ENCODE measurements at regions not wholly inside any gene's neighbourhood (a gene's known extent, or its start where the extent isn't known, plus 50 kb on each side); places are given as distances from the start of the nearest gene placed in this dataset.

- Histone ChIP-seq H3K4me3 (ENCODE audit: low read depth in 1 of 2, low read length in 2 of 2) (no peak overlapping the region), H3K27me3 (ENCODE audit: low read depth, low read length) (no peaks in the 10 kb centered on the region), H3K4me1 (ENCODE audit: control insufficient read depth in 1 of 2, insufficient read depth in 2 of 2, low read length in 2 of 2) (no peaks in the 10 kb centered on the region), H3K9me3 (ENCODE audit: control insufficient read depth in 1 of 2, low read length in 2 of 2) (no peaks in the 10 kb centered on the region), H3K36me3 (ENCODE audit: control insufficient read depth in 1 of 2, insufficient read depth in 2 of 2, low read length in 2 of 2) (no peaks in the 10 kb centered on the region), H3K27ac (ENCODE audit: low read length) (no peak overlapping the region)
These were observed 83.5 kb downstream of the HRH4 start for GRCh38 chr18:24543795-24544498.

- H3K36me3 ChIP-seq (ENCODE audit: control insufficient read depth in 1 of 2, insufficient read depth in 2 of 2, low read length in 2 of 2), result no peaks in the 10 kb centered on the region
These were observed 84.5 kb downstream of the HRH4 start for GRCh38 chr18:24544949-24545348.

DNA sequence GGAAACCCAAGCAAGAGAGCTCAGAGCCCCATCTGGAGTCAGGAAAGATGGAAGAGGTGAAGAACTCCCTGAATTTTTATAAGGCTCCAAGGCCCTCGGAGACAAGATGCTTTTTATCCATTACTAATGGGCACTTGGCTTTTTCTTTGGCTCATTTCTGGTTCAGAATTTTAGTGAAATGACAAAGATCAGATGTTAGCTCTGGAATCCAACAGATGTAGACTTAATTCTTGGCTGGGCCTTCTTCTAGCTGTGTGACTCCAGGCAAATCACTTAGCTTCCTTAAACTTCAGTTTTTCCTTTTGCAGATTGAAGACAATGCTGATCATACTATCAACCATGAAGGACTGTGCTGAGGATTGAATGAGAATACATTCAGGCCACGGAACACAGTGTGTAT, 85.2 kb downstream of the HRH4 start:
- Histone ChIP-seq H3K27ac (ENCODE audit: low read length) (no peak overlapping the region), H3K36me3 (ENCODE audit: control insufficient read depth in 1 of 2, insufficient read depth in 2 of 2, low read length in 2 of 2) (no peaks in the 10 kb centered on the region), H3K4me1 (ENCODE audit: control insufficient read depth in 1 of 2, insufficient read depth in 2 of 2, low read length in 2 of 2) (no peaks in the 10 kb centered on the region), H3K27me3 (ENCODE audit: low read depth, low read length) (no peaks in the 10 kb centered on the region), H3K4me3 (ENCODE audit: low read depth in 1 of 2, low read length in 2 of 2) (no peak overlapping the region), H3K9me3 (ENCODE audit: control insufficient read depth in 1 of 2, low read length in 2 of 2) (no peaks in the 10 kb centered on the region)

More at GRCh38 chr18:24544949-24545348, 84.5 kb downstream of the HRH4 start:
- Histone ChIP-seq H3K4me3 (ENCODE audit: low read depth in 1 of 2, low read length in 2 of 2) (no peak overlapping the region), H3K9me3 (ENCODE audit: control insufficient read depth in 1 of 2, low read length in 2 of 2) (no peaks in the 10 kb centered on the region), H3K4me1 (ENCODE audit: control insufficient read depth in 1 of 2, insufficient read depth in 2 of 2, low read length in 2 of 2) (no peaks in the 10 kb centered on the region), H3K27ac (ENCODE audit: low read length) (no peak overlapping the region), H3K27me3 (ENCODE audit: low read depth, low read length) (no peaks in the 10 kb centered on the region)

- Histone ChIP-seq H3K36me3 (ENCODE audit: control insufficient read depth in 1 of 2, insufficient read depth in 2 of 2, low read length in 2 of 2) (no peaks in the 10 kb centered on the region), H3K4me3 (ENCODE audit: low read depth in 1 of 2, low read length in 2 of 2) (no peak overlapping the region), H3K27me3 (ENCODE audit: low read depth, low read length) (no peaks in the 10 kb centered on the region)
These were observed 85.9 kb downstream of the HRH4 start for GRCh38 chr18:24546307-24546706.

GRCh38 chr18:24548583-24548982, 88.1 kb downstream of the HRH4 start:
- Histone ChIP-seq H3K4me1 (ENCODE audit: control insufficient read depth in 1 of 2, insufficient read depth in 2 of 2, low read length in 2 of 2) (no peaks in the 10 kb centered on the region), H3K27me3 (ENCODE audit: low read depth, low read length) (no peaks in the 10 kb centered on the region), H3K27ac (ENCODE audit: low read length) (no peak overlapping the region), H3K9me3 (ENCODE audit: control insufficient read depth in 1 of 2, low read length in 2 of 2) (no peaks in the 10 kb centered on the region), H3K36me3 (ENCODE audit: control insufficient read depth in 1 of 2, insufficient read depth in 2 of 2, low read length in 2 of 2) (no peaks in the 10 kb centered on the region), H3K4me3 (ENCODE audit: low read depth in 1 of 2, low read length in 2 of 2) (no peak overlapping the region)

More at GRCh38 chr18:24546307-24546706, 85.9 kb downstream of the HRH4 start:
- Histone ChIP-seq H3K27ac (ENCODE audit: low read length) (no peak overlapping the region), H3K9me3 (ENCODE audit: control insufficient read depth in 1 of 2, low read length in 2 of 2) (no peaks in the 10 kb centered on the region), H3K4me1 (ENCODE audit: control insufficient read depth in 1 of 2, insufficient read depth in 2 of 2, low read length in 2 of 2) (no peaks in the 10 kb centered on the region)

GRCh38 chr18:24552218-24552617, 91.8 kb downstream of the HRH4 start:
- no peaks in the 10 kb centered on the region for H3K27me3 ChIP-seq (ENCODE audit: low read depth, low read length)
- H3K4me1 ChIP-seq (ENCODE audit: control insufficient read depth in 1 of 2, insufficient read depth in 2 of 2, low read length in 2 of 2), result no peaks in the 10 kb centered on the region
- H3K9me3 ChIP-seq (ENCODE audit: control insufficient read depth in 1 of 2, low read length in 2 of 2), result no peaks in the 10 kb centered on the region
- H3K36me3 ChIP-seq (ENCODE audit: control insufficient read depth in 1 of 2, insufficient read depth in 2 of 2, low read length in 2 of 2), result no peaks in the 10 kb centered on the region
- no peak overlapping the region for H3K27ac ChIP-seq (ENCODE audit: low read length)
- no peak overlapping the region for H3K4me3 ChIP-seq (ENCODE audit: low read depth in 1 of 2, low read length in 2 of 2)

- H3K36me3 ChIP-seq (ENCODE audit: control insufficient read depth in 1 of 2, insufficient read depth in 2 of 2, low read length in 2 of 2), result no peaks in the 10 kb centered on the region
- H3K4me1 ChIP-seq (ENCODE audit: control insufficient read depth in 1 of 2, insufficient read depth in 2 of 2, low read length in 2 of 2), result no peaks in the 10 kb centered on the region
- no peak overlapping the region for H3K27ac ChIP-seq (ENCODE audit: low read length)
- H3K4me3 ChIP-seq (ENCODE audit: low read depth in 1 of 2, low read length in 2 of 2), result no peak overlapping the region
- no peaks in the 10 kb centered on the region for H3K9me3 ChIP-seq (ENCODE audit: control insufficient read depth in 1 of 2, low read length in 2 of 2)
- no peaks in the 10 kb centered on the region for H3K27me3 ChIP-seq (ENCODE audit: low read depth, low read length)
These were observed 93.3 kb downstream of the HRH4 start for GRCh38 chr18:24553571-24554285.

DNA sequence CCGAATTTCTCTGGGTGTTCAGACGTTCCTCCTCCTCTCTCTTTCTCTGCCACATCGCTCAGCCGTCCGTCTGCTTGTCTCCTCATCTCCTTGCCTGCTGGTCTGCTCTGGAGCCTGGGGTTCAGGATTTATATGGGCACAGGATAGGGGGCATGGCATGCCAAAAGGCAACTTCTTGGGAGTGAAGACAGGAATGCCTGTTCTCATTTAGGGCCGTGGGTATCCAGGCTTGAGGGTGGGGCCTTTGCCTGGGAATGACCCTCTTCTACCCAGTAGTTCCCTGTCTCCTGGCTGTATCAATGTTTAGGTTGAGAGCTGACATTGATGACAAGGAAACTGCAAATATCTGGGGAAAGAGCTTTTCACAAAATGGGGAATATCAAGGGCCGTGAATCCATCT, 98.0 kb downstream of the HRH4 start:
- no peaks in the 10 kb centered on the region for H3K4me1 ChIP-seq (ENCODE audit: control insufficient read depth in 1 of 2, insufficient read depth in 2 of 2, low read length in 2 of 2)
- no peak overlapping the region for H3K4me3 ChIP-seq (ENCODE audit: low read depth in 1 of 2, low read length in 2 of 2)
- H3K36me3 ChIP-seq (ENCODE audit: control insufficient read depth in 1 of 2, insufficient read depth in 2 of 2, low read length in 2 of 2), result no peaks in the 10 kb centered on the region
- no peak overlapping the region for H3K27ac ChIP-seq (ENCODE audit: low read length)
- no peaks in the 10 kb centered on the region for H3K9me3 ChIP-seq (ENCODE audit: control insufficient read depth in 1 of 2, low read length in 2 of 2)
- H3K27me3 ChIP-seq (ENCODE audit: low read depth, low read length), result no peaks in the 10 kb centered on the region

DNA sequence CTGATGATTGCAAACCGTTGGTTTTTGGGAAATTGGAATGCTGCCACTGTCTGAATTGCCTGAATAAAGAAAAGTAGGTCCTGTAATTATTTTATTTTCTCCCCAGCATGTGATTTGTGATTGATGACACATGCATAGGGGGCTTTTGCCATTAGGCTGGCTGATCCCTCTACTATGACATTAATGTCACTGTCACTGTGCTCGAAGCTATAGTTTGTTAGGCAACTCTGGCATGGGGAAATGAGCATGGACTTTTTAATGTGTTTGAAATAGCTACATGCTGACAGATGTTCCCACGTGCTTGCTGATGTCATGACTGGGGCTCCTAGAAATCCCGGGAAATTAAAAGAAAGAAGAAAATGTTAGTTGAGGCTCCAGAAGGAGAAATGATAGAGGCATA, 99.1 kb downstream of the HRH4 start:
- Histone ChIP-seq H3K4me1 (ENCODE audit: control insufficient read depth in 1 of 2, insufficient read depth in 2 of 2, low read length in 2 of 2) (no peaks in the 10 kb centered on the region), H3K4me3 (ENCODE audit: low read depth in 1 of 2, low read length in 2 of 2) (no peak overlapping the region), H3K27ac (ENCODE audit: low read length) (no peak overlapping the region), H3K36me3 (ENCODE audit: control insufficient read depth in 1 of 2, insufficient read depth in 2 of 2, low read length in 2 of 2) (no peaks in the 10 kb centered on the region), H3K9me3 (ENCODE audit: control insufficient read depth in 1 of 2, low read length in 2 of 2) (no peaks in the 10 kb centered on the region), H3K27me3 (ENCODE audit: low read depth, low read length) (no peaks in the 10 kb centered on the region)

- no peak overlapping the region for H3K4me3 ChIP-seq (ENCODE audit: low read depth in 1 of 2, low read length in 2 of 2)
- no peaks in the 10 kb centered on the region for H3K36me3 ChIP-seq (ENCODE audit: control insufficient read depth in 1 of 2, insufficient read depth in 2 of 2, low read length in 2 of 2)
- no peaks in the 10 kb centered on the region for H3K4me1 ChIP-seq (ENCODE audit: control insufficient read depth in 1 of 2, insufficient read depth in 2 of 2, low read length in 2 of 2)
- no peak overlapping the region for H3K27ac ChIP-seq (ENCODE audit: low read length)
- H3K9me3 ChIP-seq (ENCODE audit: control insufficient read depth in 1 of 2, low read length in 2 of 2), result no peaks in the 10 kb centered on the region
- H3K27me3 ChIP-seq (ENCODE audit: low read depth, low read length), result no peaks in the 10 kb centered on the region
These were observed 100.1 kb downstream of the HRH4 start for GRCh38 chr18:24560511-24560981.

- Histone ChIP-seq H3K4me3 (ENCODE audit: low read depth in 1 of 2, low read length in 2 of 2) (no peak overlapping the region), H3K27me3 (ENCODE audit: low read depth, low read length) (no peaks in the 10 kb centered on the region), H3K4me1 (ENCODE audit: control insufficient read depth in 1 of 2, insufficient read depth in 2 of 2, low read length in 2 of 2) (no peaks in the 10 kb centered on the region), H3K9me3 (ENCODE audit: control insufficient read depth in 1 of 2, low read length in 2 of 2) (no peaks in the 10 kb centered on the region), H3K36me3 (ENCODE audit: control insufficient read depth in 1 of 2, insufficient read depth in 2 of 2, low read length in 2 of 2) (no peaks in the 10 kb centered on the region), H3K27ac (ENCODE audit: low read length) (no peak overlapping the region)
These were observed 101.0 kb downstream of the HRH4 start for GRCh38 chr18:24561369-24561965.

Data from muscle layer of duodenum (tissue), 2 donors.